ENCODE measurements at regions not wholly inside any gene's neighbourhood (a gene's known extent, or its start where the extent isn't known, plus 50 kb on each side); places are given as distances from the start of the nearest gene placed in this dataset.

GRCh38 chr1:219422811-219423598 lies 189.9 kb downstream of the ZC3H11B start:
- WGBS, 3 donors: 91 to 92% (median 92%) methylated on average over 4 of the region's 4 CpGs
- Histone ChIP-seq H3K9me3 (no peaks in the 10 kb centered on the region), H3K27me3 (no peaks in the 10 kb centered on the region), H3K4me3 (no peak overlapping the region), H3K27ac (no peak overlapping the region), H3K4me1 (ENCODE audit: insufficient read depth) (no peaks in the 10 kb centered on the region), H3K36me3 (no peaks in the 10 kb centered on the region)
- DNase-seq: no peak
- TF ChIP-seq POLR2A (IDR thresholded peaks at IDR 0.05) (no peak), CTCF (IDR thresholded peaks at IDR 0.05) (no peak), EP300 (IDR thresholded peaks at IDR 0.05) (no peak)
- intact Hi-C loops (cut with DNase I): no loop called here

- DNase-seq: no peak
- Histone ChIP-seq H3K4me1 (ENCODE audit: insufficient read depth) (no peaks in the 10 kb centered on the region), H3K27ac (no peak overlapping the region), H3K9me3 (no peaks in the 10 kb centered on the region), H3K27me3 (no peaks in the 10 kb centered on the region), H3K4me3 (no peak overlapping the region), H3K36me3 (no peaks in the 10 kb centered on the region)
- TF ChIP-seq POLR2A (IDR thresholded peaks at IDR 0.05) (no peak), EP300 (IDR thresholded peaks at IDR 0.05) (no peak), CTCF (IDR thresholded peaks at IDR 0.05) (no peak)
- intact Hi-C loops (cut with DNase I): no loop called here
Measured at GRCh38 chr1:219420913-219421312, 192.0 kb downstream of the ZC3H11B start.

- intact Hi-C loops (cut with DNase I): no loop called here
- no peak for DNase-seq
- H3K27ac ChIP-seq: no peak overlapping the region
- no peaks in the 10 kb centered on the region for H3K36me3 ChIP-seq
- TF ChIP-seq EP300 (IDR thresholded peaks at IDR 0.05) (no peak), CTCF (IDR thresholded peaks at IDR 0.05) (no peak), POLR2A (IDR thresholded peaks at IDR 0.05) (no peak)
- no peaks in the 10 kb centered on the region for H3K4me1 ChIP-seq (ENCODE audit: insufficient read depth)
- no peak overlapping the region for H3K4me3 ChIP-seq
- no peaks in the 10 kb centered on the region for H3K9me3 ChIP-seq
- no peaks in the 10 kb centered on the region for H3K27me3 ChIP-seq
Measured at GRCh38 chr1:219419860-219420259, 193.0 kb downstream of the ZC3H11B start.

GRCh38 chr1:219419065-219419464 lies 193.8 kb downstream of the ZC3H11B start:
- Histone ChIP-seq H3K36me3 (no peaks in the 10 kb centered on the region), H3K4me3 (no peak overlapping the region), H3K4me1 (ENCODE audit: insufficient read depth) (no peaks in the 10 kb centered on the region), H3K27me3 (no peaks in the 10 kb centered on the region), H3K27ac (no peak overlapping the region), H3K9me3 (no peaks in the 10 kb centered on the region)
- no peak for DNase-seq
- intact Hi-C loops (cut with DNase I): no loop called here
- WGBS, 3 donors: 93 to 100% (median 96%) methylated on average over 1 of the region's 1 CpG
- TF ChIP-seq CTCF (IDR thresholded peaks at IDR 0.05) (no peak), POLR2A (IDR thresholded peaks at IDR 0.05) (no peak), EP300 (IDR thresholded peaks at IDR 0.05) (no peak)
